ENCODE measurements at regions not wholly inside any gene's neighbourhood (a gene's known extent, or its start where the extent isn't known, plus 50 kb on each side); places are given as distances from the start of the nearest gene placed in this dataset.
"Not testable (repeated sequence)": the region's sequence is repeated elsewhere in the genome, so short reads cannot be mapped to it uniquely, and the experiment has no call there.

GRCh38 chr2:176843208-176843607, 369.4 kb upstream of the HNRNPA3 start:
- no peak for DNase-seq (ENCODE audit: low read depth)

GRCh38 chr2:176844461-176844860, 368.1 kb upstream of the HNRNPA3 start:
- DNase-seq (ENCODE audit: low read depth): no peak

- no peak for DNase-seq (ENCODE audit: low read depth)
These were observed 366.9 kb upstream of the HNRNPA3 start for GRCh38 chr2:176845718-176846117.

DNA sequence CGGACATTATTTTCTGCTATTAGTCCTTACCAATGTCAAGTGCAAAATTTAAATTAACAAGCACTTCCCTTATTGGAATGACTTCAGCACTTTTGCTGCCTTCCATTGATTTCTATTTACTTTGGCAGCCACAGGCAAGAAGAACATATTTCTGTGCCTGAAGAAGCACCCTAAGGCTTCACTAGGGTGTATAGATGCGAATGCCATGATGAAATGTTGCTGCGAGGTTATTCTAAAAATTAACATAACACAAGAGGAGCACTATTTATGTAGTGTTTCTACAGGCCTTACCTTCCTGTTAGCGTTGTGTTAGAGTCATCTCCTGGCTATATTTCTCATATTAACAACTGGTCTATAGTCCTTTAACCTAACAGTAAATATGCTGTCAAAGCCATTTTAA, 365.0 kb upstream of the HNRNPA3 start:
- DNase-seq (ENCODE audit: low read depth): no peak

DNA sequence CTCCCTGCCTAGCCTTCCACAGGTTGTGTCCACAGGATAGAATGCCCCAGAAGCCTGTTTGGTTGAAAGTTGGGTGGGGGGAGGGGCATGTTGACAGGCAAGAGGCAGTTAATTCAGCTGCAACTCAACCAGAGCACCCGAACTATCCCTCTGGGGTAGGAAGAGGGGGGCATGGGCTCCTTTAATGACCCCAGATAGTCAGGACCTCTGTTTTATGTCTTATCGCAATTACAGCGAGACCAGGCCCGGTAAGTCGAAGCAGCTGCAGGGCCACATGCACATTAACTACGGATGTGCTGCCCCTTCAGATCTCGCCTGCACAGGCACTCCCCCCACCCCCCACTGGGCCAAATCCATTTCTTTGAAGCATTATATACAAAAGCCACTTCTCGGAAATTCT, 363.8 kb upstream of the HNRNPA3 start:
- no peak for DNase-seq (ENCODE audit: low read depth)

- no peak for DNase-seq (ENCODE audit: low read depth)
These were observed 361.2 kb upstream of the HNRNPA3 start for GRCh38 chr2:176851200-176851888.

DNA sequence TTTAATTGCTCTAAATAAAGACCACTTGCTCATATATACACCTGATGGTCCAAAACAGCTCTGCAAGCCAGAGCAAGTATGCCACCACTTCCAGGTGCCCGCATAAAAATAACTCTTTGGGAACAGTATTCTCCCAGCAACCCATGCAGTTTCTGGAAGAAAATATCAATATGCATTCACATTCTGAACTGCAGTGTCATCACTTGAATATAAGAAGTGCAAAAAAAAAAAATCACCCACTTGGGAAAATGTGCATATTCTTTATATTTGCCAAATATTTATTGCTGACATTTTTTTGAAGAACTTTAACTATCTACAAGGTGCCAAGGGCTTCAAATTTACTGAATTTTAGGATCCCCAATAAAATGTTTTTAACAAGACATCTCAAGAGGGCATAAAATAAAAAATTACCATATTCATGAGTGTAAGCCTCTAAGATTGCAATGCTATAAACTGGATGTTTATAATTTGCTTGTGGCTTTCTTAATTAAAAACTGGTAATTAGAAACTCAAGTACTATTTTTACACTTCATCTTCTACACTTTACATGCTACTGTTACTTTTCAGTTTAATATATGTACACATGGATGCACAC, 360.6 kb upstream of the HNRNPA3 start:
- no peak for DNase-seq (ENCODE audit: low read depth)

GRCh38 chr2:176852667-176853066, 359.9 kb upstream of the HNRNPA3 start:
- DNase-seq (ENCODE audit: low read depth): no peak

GRCh38 chr2:176854062-176854461, 358.5 kb upstream of the HNRNPA3 start:
- no peak for DNase-seq (ENCODE audit: low read depth)

GRCh38 chr2:176854878-176855277, 357.7 kb upstream of the HNRNPA3 start:
- DNase-seq (ENCODE audit: low read depth): no peak

- no peak for DNase-seq (ENCODE audit: low read depth)
These were observed 355.9 kb upstream of the HNRNPA3 start for GRCh38 chr2:176856683-176857082.

DNA sequence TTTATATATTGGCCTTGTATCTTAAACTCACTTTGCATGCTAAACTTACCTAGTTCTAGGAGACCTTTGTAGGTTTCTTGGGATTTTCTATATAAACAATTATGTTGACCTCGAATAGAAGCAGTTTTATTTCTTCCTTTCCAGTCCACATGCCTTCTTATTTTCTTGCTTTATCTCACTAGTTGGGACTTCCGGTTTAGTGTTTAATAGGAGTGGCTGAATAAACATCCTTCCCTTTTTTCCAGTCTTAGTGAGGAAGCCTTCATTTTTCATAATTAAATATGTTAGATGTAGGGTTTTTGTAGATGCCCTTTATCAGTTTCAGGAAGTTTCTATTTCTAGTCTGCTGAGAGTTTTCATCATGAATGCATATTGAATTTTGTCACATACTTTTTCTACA, 347.3 kb upstream of the HNRNPA3 start:
- DNase-seq (ENCODE audit: low read depth): no peak

GRCh38 chr2:176872406-176872805, 340.2 kb upstream of the HNRNPA3 start:
- no peak for DNase-seq (ENCODE audit: low read depth)

DNA sequence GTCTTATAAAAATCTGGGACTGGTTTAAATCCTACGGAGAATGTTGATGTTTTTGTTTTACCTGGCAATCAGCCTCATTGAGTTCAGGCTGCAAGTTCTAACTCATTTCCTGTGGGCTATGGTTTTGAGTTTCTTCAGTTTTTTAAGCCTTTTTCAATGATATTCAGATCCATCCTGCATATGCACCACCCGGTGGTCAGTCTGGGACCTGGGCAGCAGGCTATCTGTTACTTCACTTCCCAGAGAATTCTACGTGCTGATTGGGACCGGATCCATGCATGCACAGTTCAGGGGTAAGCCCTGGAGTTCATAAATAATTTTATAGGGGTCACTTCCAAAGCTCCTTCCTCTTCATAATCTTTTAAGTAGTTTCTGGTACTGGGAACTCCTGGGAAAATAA, 339.2 kb upstream of the HNRNPA3 start:
- peak; percentile 28 for DNase-seq (ENCODE audit: low read depth)

DNA sequence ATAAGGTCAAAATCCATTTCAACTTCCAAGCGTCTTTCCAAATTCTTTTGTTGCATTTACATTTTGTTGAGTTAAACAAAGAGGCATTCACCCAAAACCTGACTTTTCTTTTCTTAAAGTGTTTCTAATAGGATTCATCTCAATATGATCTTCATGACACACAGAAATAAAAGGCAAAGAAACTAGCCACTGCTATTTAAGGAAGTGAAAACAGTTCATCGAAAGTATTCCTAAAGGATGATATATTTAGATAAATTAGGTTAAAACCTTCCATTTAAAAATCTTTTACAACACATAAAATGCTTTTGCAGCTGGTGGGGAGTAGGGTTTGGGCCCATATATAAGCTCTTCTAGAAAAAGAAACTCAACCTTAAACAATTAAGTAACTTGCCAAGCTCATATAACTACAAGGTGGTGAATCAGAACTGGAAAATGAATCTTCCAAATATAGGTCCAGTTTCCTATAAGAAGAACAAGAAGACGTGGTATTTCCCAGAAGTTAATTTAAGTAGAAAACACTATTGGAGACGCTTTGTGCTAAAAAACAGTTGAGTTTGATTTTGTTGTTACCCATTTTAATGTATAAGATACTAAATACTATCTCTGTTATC, 336.0 kb upstream of the HNRNPA3 start:
- no peak for DNase-seq (ENCODE audit: low read depth)

- DNase-seq (ENCODE audit: low read depth): no peak
These were observed 333.1 kb upstream of the HNRNPA3 start for GRCh38 chr2:176879426-176879995.

GRCh38 chr2:176882045-176882444, 330.5 kb upstream of the HNRNPA3 start:
- not testable (repeated sequence) for DNase-seq (ENCODE audit: low read depth)

- DNase-seq (ENCODE audit: low read depth): no peak
These were observed 327.5 kb upstream of the HNRNPA3 start for GRCh38 chr2:176885001-176885643.

DNA sequence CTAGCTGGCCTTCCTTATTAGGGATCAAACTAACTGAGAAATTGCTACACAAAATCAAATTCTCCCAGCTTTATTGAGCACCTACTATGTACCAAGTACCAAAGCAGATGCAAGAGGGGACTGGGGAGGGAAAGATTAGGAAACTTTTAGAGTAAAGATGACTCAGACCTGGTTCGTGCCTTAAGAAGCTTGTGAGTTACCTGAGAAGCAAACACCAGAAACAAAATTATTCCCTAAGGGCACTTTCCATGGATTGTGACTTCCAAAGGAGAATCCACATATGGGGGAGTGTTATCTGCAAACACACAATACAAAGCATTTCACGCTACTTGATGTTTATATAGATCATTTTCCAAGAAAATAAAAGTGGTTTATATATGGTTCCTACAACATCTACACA, 326.9 kb upstream of the HNRNPA3 start:
- DNase-seq (ENCODE audit: low read depth): no peak

- DNase-seq (ENCODE audit: low read depth): no peak
These were observed 321.5 kb upstream of the HNRNPA3 start for GRCh38 chr2:176891105-176891504.

DNA sequence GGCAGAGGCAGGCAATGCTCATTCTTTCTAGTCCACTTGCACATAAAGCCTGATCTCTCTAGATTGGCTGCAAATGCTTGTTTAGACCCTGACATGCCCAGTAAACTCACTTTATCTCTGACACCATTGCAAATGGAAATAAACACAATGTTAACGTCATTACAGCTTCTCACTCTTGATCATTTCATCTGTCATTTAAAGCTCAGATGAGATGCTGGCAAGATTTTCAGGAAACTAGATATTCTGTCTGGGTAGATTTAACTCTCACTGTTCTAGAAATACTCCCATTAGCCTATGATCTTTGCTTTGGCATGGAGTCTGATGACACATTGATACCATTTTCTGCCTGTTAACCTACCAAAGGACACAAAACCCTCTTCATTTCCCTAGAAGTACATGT, 320.7 kb upstream of the HNRNPA3 start:
- DNase-seq (ENCODE audit: low read depth): no peak

DNA sequence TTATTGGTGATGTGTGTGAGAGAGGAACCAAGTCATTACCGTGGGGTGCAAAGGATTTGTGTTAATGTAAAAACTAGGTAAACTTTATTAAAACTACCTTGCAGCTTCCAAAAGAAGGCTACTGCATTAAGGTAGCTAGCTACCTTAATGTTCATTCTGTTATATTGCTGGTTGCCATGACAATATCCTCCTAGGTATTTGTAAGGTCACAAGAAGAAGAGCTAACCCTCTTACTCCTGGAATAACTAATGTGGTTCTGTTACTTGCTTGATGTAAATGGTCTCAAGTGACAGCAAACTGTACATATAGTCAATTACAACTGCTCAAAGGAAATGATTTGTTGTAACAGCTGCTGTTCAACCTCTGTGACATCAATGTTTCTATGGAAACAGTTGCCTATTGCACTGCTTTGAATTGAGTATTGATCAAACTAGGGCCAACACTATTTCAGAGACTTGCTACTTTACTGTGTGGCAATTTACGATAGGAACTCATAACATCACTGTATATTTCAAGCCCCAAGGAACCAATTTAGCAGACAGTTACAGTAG, 319.8 kb upstream of the HNRNPA3 start:
- DNase-seq (ENCODE audit: low read depth): no peak
